ENCODE measurements at regions not wholly inside any gene's neighbourhood (a gene's known extent, or its start where the extent isn't known, plus 50 kb on each side); places are given as distances from the start of the nearest gene placed in this dataset.
"Not testable (repeated sequence)": the region's sequence is repeated elsewhere in the genome, so short reads cannot be mapped to it uniquely, and the experiment has no call there.

DNA sequence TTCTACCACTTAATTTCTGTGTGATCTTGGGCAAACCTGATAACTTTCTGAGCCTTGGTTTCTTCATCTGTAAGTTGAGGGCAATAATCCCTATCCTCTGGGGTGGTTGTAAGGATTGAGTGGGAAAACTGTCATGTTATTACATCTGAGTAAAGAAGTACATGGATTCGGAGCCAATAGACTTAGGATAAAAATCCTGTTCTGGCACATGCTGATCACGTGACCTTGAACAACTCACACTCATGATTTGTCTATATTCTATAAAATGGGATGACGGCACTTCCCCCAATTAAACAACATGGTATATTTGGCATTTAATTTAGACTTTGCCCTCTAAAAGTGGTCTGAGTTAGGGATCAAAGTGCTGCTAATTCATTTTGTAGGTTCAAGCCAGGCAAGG lies 315.5 kb downstream of the PLPP3 start:
- no peak overlapping the region for H3K27ac Mint-ChIP-seq
- CTCF ChIA-PET, result no interaction called here

DNA sequence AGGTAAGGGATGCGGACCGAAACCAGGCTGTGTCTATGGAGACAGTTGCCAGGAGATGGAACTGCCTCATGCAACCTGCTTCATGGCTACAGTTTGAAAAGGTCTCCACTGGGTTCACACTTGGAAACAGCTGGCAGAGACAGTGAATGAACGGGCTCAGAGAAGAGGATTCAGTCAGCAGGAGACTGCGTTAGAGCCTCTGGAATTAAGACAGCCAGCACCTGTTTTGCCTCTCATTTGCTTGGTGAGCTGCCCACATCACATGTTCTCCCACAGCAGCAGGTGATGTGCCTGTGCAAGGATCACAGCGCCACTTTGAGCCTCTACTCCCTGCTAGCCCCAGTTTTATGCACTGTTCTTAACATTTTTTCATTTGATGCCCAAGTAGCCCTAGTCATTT lies 321.0 kb downstream of the PLPP3 start:
- no peaks in the 10 kb centered on the region for H3K36me3 Mint-ChIP-seq
- DNase-seq (no peak), ATAC-seq (no peak)
- CTCF ChIA-PET, result no interaction called here
- H3K9me3 Mint-ChIP-seq (ENCODE audit: low read depth), result no peaks in the 10 kb centered on the region
- no peaks in the 10 kb centered on the region for H3K4me1 Mint-ChIP-seq
- H3K4me3 Mint-ChIP-seq, result no peak overlapping the region
- H3K27me3 Mint-ChIP-seq, result no peaks in the 10 kb centered on the region
- no peak overlapping the region for H3K27ac Mint-ChIP-seq

More for the DNA sequence above, 315.5 kb downstream of the PLPP3 start:
- Mint-ChIP-seq H3K27me3 (no peaks in the 10 kb centered on the region), H3K4me3 (no peak overlapping the region), H3K9me3 (ENCODE audit: low read depth) (no peaks in the 10 kb centered on the region), H3K4me1 (no peaks in the 10 kb centered on the region), H3K36me3 (no peaks in the 10 kb centered on the region)
- ATAC-seq, result no peak
- no peak for DNase-seq

DNA sequence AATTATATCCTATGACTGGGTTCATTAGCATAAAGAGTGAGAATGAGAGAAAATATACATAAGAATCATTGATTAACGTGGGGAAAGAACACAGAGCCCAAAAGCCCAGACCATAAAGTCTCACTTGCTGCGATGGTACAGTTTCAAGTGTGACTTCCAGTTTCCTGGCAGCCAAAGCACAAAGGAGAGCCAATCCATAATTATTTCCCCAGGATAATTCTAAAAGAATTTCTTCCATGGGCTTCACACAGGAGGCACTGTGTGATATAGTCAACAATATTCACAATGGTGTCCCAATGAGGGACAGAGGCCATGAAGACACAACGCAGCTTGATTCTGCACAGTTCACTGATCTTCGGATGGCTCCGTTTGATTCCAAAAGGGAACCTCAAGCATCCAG lies 321.6 kb downstream of the PLPP3 start:
- Mint-ChIP-seq H3K27ac (no peak overlapping the region), H3K36me3 (no peaks in the 10 kb centered on the region), H3K27me3 (no peaks in the 10 kb centered on the region), H3K4me1 (no peaks in the 10 kb centered on the region), H3K4me3 (no peak overlapping the region), H3K9me3 (ENCODE audit: low read depth) (no peaks in the 10 kb centered on the region)
- ATAC-seq (no peak), DNase-seq (no peak)
- CTCF ChIA-PET, result no interaction called here

DNA sequence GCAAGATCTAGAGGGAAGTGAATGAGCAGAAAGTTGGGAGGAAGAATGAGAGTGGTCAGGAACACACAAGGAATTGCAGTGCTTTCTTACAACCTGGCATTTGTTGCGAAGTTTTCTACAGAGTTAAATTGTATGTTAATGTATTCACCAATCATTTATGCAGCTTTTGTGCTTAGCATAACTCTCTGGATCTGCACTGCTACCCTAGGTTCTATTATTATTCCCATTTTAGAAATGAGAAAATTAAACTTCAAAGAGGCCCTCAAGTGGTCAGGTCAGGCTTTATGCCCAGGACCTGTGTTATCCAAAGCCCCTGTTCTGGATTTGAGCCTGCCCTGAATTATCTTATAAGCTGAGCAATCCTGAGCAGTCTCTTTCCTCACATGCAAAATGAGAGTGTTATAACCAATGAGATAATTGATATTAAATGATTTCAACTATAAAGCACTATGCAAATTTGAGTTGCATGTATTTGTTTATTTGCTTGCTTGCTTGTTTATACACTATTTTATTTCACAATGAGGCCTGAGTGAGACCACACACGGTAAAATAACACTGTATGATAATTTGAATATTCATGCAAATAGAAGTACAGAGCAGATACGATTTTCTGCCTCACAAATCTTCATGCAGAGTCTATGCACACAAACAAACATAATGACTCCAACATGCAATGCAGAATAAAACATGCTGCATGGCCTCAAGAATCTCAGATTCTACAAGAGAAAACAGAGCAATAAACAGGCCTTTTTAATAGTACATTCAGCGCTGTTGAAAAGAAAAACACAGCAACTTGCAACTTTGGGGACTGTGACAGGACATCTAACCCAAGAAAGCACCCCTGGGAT lies 323.0 kb downstream of the PLPP3 start:
- Mint-ChIP-seq H3K9me3 (ENCODE audit: low read depth) (no peaks in the 10 kb centered on the region), H3K27me3 (no peaks in the 10 kb centered on the region), H3K27ac (no peak overlapping the region), H3K4me1 (no peaks in the 10 kb centered on the region), H3K36me3 (no peaks in the 10 kb centered on the region), H3K4me3 (no peak overlapping the region)
- CTCF ChIA-PET, result no interaction called here
- DNase-seq, result no peak
- ATAC-seq, result no peak

DNA sequence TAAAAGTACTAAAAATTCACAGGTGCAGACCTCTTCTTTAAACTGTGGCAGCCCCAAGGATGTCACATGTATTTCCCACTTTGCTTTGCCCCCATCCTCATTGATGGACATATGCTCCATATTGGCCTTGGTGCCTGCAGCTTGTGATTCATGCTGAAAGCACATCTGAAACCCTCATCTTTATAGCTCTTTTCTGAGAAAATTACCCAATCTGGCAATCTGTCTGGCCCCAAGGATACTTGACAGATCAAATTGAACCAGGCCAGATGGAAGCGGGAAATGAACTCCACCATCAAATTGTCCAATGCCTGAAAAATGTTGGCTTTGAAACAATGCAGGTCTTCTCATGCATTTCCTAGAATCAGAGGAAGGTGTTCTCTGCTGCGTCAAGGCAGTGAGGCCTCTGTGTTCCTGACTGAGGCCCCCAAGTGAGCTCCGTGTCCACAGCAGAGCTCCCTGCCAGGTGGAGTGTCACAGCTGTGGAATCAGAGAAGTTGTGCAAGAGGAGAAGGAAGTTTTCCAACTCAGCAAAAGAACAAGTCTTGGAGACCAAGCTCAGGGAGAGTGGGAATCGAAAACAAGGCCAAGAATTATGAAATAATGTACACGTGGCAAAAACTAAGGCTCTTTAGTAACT lies 323.7 kb downstream of the PLPP3 start:
- CTCF ChIA-PET, result no interaction called here
- no peak overlapping the region for H3K4me3 Mint-ChIP-seq
- no peaks in the 10 kb centered on the region for H3K4me1 Mint-ChIP-seq
- DNase-seq (no peak), ATAC-seq (no peak)
- no peak overlapping the region for H3K27ac Mint-ChIP-seq
- no peaks in the 10 kb centered on the region for H3K36me3 Mint-ChIP-seq
- no peaks in the 10 kb centered on the region for H3K9me3 Mint-ChIP-seq (ENCODE audit: low read depth)
- H3K27me3 Mint-ChIP-seq, result no peaks in the 10 kb centered on the region

DNA sequence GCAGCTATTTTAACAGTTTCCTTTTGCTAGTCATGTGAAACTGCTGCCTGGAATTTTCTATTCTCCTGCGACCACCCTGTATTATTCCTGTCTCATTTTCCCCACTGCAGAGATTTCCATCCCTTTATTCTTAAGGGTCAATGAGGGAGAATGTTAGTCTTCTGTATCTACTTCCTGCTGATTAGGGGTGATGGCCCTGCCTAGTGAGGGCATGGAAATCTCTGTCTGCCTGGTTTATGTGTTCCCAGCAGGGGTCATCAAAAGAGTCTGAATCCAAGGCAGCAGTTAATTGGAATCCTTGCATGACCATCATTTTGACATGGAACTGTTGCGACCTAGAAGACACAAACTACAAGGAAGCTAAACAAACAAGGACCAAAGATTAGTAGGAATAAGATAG lies 325.2 kb downstream of the PLPP3 start:
- H3K36me3 Mint-ChIP-seq, result no peaks in the 10 kb centered on the region
- no peak for DNase-seq
- no peaks in the 10 kb centered on the region for H3K9me3 Mint-ChIP-seq (ENCODE audit: low read depth)
- CTCF ChIA-PET, result no interaction called here
- no peaks in the 10 kb centered on the region for H3K27me3 Mint-ChIP-seq
- no peak for ATAC-seq
- no peaks in the 10 kb centered on the region for H3K4me1 Mint-ChIP-seq
- H3K4me3 Mint-ChIP-seq, result no peak overlapping the region
- H3K27ac Mint-ChIP-seq, result no peak overlapping the region

DNA sequence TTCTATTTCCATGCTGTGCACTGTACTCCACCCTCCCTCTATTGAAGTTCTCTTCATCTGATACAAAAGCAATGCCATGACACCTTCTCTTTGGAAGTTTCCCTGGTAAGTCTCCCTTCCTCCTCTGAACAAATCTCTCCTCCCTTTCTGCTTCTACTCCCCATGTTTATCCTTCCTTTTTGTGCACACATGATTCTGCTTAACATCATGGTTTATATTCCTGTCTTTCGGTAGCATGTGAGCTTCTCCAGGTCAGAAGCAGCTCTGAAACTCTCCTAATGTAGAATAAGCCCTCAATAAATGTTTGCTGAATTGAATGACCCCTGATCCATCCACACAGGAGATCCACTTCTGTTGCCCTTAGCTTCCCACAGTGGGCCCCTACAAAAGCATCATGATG lies 328.6 kb downstream of the PLPP3 start:
- H3K36me3 Mint-ChIP-seq, result no peaks in the 10 kb centered on the region
- H3K4me3 Mint-ChIP-seq, result no peak overlapping the region
- CTCF ChIA-PET, result no interaction called here
- H3K27me3 Mint-ChIP-seq, result no peaks in the 10 kb centered on the region
- no peak for DNase-seq
- H3K27ac Mint-ChIP-seq, result no peak overlapping the region
- no peaks in the 10 kb centered on the region for H3K9me3 Mint-ChIP-seq (ENCODE audit: low read depth)
- no peaks in the 10 kb centered on the region for H3K4me1 Mint-ChIP-seq
- no peak for ATAC-seq

DNA sequence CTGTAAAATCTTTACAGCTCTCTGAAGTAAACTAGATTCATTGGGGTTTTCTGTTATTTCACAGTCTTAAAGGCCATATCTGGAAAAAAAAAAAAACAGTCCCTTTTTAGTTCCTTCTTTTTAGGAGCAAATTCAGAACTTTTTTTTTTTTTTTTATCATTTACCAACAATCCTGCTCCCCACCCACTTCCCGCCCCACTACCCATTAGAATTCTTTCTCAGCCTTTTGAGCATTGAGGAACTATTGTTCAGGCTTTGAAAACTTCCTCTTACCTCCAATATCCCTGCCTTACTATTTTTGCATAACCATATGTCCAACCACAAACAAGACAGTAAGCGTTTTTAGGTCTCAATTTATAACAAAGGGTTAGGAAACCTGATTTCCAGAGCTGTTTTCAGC lies 330.1 kb downstream of the PLPP3 start:
- no peak for DNase-seq
- no peak overlapping the region for H3K4me3 Mint-ChIP-seq
- no peaks in the 10 kb centered on the region for H3K4me1 Mint-ChIP-seq
- ATAC-seq, result no peak
- no peak overlapping the region for H3K27ac Mint-ChIP-seq
- H3K9me3 Mint-ChIP-seq (ENCODE audit: low read depth), result no peaks in the 10 kb centered on the region
- H3K27me3 Mint-ChIP-seq, result no peaks in the 10 kb centered on the region
- no peaks in the 10 kb centered on the region for H3K36me3 Mint-ChIP-seq
- CTCF ChIA-PET, result no interaction called here

DNA sequence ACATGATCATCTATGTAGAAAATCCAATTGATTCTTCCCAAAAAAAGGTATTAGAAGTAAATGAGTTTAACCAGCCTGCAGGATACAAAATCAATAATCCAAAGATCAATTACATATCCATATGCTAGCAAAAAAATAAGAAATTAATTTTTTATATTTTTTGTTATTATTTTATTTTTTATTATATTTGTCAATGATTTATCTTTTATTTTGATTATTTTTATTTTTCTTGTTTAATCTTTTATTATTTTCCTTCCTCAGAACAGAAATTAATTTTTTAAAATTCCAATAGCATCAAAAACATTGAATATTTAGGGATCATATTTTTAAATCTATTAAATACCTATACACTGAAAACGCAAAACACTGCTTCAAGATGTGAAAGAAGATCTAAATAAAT lies 331.2 kb downstream of the PLPP3 start:
- no peaks in the 10 kb centered on the region for H3K36me3 Mint-ChIP-seq

DNA sequence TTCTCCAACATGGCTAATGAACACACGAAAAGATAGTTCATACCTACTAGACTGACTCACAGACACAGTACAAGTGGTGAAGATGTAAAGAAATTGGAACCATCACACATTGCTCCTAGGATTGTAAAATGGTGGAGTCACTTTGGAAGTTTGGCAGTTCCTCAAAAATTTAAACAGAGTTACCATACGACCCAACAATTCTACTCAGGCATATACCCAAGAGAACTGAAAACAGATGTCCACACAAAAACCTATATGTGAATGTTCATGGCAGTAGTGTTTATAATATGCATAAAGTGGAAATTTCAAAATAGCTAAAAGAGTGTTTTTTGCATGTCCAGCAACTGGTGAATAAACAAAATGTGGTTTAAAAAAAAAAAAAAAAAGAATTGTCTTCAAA lies 332.6 kb downstream of the PLPP3 start:
- ATAC-seq; DNase-seq; H3K4me3 Mint-ChIP-seq; H3K27ac Mint-ChIP-seq; H3K4me1 Mint-ChIP-seq; H3K27me3 Mint-ChIP-seq; H3K36me3 Mint-ChIP-seq; H3K9me3 Mint-ChIP-seq (ENCODE audit: low read depth); CTCF ChIA-PET: not testable (repeated sequence)

More for the DNA sequence above, 331.2 kb downstream of the PLPP3 start:
- CTCF ChIA-PET, result no interaction called here
- H3K9me3 Mint-ChIP-seq (ENCODE audit: low read depth), result no peaks in the 10 kb centered on the region
- no peaks in the 10 kb centered on the region for H3K27me3 Mint-ChIP-seq
- no peak overlapping the region for H3K4me3 Mint-ChIP-seq
- H3K4me1 Mint-ChIP-seq, result no peaks in the 10 kb centered on the region
- DNase-seq (no peak), ATAC-seq (no peak)
- H3K27ac Mint-ChIP-seq, result no peak overlapping the region

DNA sequence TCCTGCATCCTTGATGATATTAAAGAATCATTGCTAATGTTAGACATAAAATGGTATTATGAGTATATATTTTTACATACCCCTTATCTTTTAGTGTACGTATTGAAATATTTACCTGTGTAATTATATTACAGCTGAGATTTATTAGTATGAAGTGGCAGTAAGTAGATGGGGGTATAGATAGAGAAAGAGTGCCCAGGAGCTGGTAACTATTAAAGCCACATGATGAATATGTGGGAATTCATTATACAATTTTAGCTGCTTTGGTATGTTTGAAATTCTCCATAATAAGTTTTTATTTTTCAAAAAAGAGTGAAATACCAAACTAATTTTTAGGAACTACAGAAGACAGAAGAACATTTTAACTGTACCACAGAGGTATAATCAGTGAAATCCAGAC lies 339.0 kb downstream of the PLPP3 start:
- H3K4me3 Mint-ChIP-seq, result no peak overlapping the region
- H3K4me1 Mint-ChIP-seq, result no peaks in the 10 kb centered on the region
- ATAC-seq (no peak), DNase-seq (no peak)
- no peaks in the 10 kb centered on the region for H3K36me3 Mint-ChIP-seq
- peaks cover 8% of the 10 kb centered on the region for H3K9me3 Mint-ChIP-seq (ENCODE audit: low read depth)
- no peaks in the 10 kb centered on the region for H3K27me3 Mint-ChIP-seq
- H3K27ac Mint-ChIP-seq, result no peak overlapping the region
- CTCF ChIA-PET, result no interaction called here

DNA sequence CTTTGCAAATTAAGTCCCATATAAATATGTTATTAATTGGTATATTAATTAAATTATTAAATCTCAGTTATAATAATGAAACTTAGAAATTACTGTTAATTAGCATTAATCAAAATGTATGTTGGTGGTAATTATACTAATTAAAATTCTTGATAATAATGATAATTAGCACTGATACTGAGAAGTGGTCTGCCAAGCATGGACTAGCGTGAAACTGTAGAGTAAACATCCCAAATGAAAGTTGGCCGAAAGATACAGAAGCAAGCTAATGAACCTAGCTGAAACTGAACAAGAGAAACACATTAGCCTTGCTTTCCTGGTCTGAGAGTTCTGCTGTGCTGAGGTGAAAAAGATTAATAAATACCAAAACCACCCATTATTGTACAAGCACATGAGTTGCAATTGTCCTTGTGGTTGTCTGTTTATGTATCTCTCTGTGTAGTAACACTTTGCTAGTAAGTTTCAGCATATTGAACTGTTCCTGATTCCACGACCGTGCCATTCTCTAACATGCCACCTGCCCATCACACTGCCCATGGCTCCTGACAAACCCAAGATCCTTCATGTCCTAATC lies 341.8 kb downstream of the PLPP3 start:
- Mint-ChIP-seq H3K4me1 (no peaks in the 10 kb centered on the region), H3K36me3 (no peaks in the 10 kb centered on the region), H3K9me3 (ENCODE audit: low read depth) (peaks cover 6% of the 10 kb centered on the region), H3K27ac (no peak overlapping the region), H3K27me3 (no peaks in the 10 kb centered on the region), H3K4me3 (no peak overlapping the region)
- ATAC-seq (no peak), DNase-seq (no peak)
- CTCF ChIA-PET, result no interaction called here

DNA sequence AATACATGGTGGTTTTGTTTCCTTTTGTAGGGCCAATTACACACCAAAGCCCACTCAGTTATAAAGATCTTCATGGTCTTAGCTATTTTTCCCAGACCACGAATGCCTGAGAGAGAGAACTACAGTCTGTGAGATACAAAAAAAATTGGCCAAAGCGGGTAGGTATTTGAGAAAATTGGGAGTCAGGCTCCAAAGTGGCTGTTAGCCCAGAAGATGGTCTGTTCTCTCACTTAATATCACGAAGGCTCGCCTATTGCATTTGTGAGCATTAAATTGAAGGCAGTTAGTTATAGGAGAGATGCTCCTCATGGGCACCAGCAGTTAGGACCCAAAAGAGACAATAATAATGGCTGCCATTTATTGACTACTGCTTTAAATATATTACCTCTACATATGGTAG lies 342.7 kb downstream of the PLPP3 start:
- no peaks in the 10 kb centered on the region for H3K27me3 Mint-ChIP-seq
- ATAC-seq (no peak), DNase-seq (no peak)
- no peak overlapping the region for H3K27ac Mint-ChIP-seq
- no peak overlapping the region for H3K4me3 Mint-ChIP-seq
- CTCF ChIA-PET, result no interaction called here
- H3K9me3 Mint-ChIP-seq (ENCODE audit: low read depth), result peaks cover 6% of the 10 kb centered on the region
- H3K4me1 Mint-ChIP-seq, result no peaks in the 10 kb centered on the region
- no peaks in the 10 kb centered on the region for H3K36me3 Mint-ChIP-seq

DNA sequence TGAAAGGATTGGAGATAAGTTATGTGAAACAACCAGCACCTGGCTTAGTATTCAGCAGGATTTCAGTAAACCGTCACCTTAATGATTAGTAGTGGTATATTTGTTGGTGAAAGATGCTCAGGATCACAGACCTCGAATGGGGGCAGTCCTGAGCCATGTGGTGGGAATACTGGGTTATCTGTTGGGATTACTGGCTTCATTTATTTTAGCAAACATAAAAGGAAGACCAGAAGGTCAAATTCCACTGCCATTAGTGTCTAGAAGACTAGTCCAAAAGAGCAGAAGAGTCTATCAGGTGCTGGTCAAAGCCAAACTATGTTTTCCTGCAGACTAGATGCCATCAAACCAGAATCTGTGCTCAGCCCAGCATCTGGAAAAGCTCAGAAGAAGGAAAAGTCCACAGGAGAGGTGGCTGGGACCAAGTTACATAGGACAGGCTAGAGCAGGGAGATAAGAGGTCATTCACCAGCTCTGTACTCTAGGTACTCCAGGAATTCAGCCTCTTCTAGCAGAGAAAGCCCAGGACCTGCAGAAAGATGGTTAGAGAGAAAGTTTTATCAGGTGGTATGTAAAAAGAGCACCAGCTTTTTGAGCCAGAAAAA lies 343.4 kb downstream of the PLPP3 start:
- no peaks in the 10 kb centered on the region for H3K27me3 Mint-ChIP-seq
- no peaks in the 10 kb centered on the region for H3K36me3 Mint-ChIP-seq
- CTCF ChIA-PET, result no interaction called here
- ATAC-seq (no peak), DNase-seq (no peak)
- H3K4me1 Mint-ChIP-seq, result no peaks in the 10 kb centered on the region
- no peak overlapping the region for H3K4me3 Mint-ChIP-seq
- H3K27ac Mint-ChIP-seq, result no peak overlapping the region
- H3K9me3 Mint-ChIP-seq (ENCODE audit: low read depth), result peaks cover 2% of the 10 kb centered on the region

All from activated CD8-positive, alpha-beta memory T cell treated with anti-CD3 and anti-CD28 coated beads, Interleukin-2, amount 10 ng/mL, durations not matched to agents 7 days and 5 days (primary cell).